SKM-1 (cell line): ENCODE measurements at regions not wholly inside any gene's neighbourhood (a gene's known extent, or its start where the extent isn't known, plus 50 kb on each side); places are given as distances from the start of the nearest gene placed in this dataset.

ENCODE experiments used
- DNase-seq: peaks from one replicate; lab custom pipeline; 2025; ENCODE audit not compliant: unreplicated experiment; lab: John Stamatoyannopoulos, UW

GRCh38 chr14:100399052-100399849 is 76.1 kb downstream of the SLC25A47 start:
- no peak for DNase-seq

DNA sequence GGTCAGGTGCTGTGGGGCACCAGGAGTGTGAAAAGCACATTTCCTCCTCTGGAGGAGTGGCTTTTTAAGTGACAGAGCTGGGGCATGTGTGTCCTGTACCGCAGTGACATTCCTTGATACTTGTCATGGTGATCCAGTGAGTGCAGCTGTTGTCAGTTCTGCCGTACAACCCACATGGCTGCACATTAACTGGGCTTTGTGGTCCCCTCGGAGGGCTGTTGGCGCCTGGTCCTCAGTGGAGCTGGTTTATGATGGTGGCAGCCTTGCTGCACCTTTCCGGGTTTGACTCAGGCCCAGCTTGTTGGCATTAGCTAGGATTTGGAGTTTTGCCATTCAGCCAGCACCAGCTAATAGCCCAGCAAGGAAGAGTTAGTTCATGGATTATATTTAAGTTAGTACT is 77.0 kb downstream of the SLC25A47 start:
- DNase-seq: no peak

DNA sequence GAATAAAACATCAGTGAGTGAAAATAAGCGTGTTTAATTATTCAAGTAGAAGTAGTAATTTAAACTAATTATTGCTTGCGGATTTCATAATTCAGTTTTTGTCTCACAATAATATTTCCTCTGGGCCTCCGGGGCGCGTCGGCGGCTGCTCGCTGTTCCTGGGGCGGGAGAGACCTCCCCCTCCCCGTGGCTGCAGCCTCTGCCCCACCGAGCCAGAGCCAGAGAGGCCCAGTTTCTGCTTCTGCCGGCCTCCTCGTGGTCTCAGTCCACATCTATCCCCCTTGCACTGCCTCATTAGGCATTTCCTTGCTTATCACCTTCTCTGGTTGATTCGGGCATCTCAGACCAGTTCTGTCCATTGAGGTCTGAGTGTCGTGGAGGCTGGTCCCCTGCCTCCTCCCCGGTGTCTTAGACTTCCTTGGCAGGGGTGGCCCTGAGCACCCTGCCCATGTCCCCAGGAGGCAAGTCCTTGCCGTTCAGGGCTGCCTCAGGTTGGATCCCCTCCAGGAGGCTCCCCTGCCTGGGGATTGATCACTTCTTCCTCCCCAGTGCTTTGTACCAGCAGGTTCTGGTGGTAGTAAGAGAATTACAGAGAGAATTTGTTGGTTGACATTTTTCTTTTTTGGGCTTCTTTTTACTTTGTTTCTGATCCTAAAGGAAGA is 78.0 kb downstream of the SLC25A47 start:
- DNase-seq: no peak

- no peak for DNase-seq
Observed at GRCh38 chr14:100401792-100402191, 78.7 kb downstream of the SLC25A47 start.

- DNase-seq: no peak
Observed at GRCh38 chr14:100402631-100403030, 79.5 kb downstream of the SLC25A47 start.

- DNase-seq: no peak
Observed at GRCh38 chr14:100403105-100403504, 80.0 kb downstream of the SLC25A47 start.

DNA sequence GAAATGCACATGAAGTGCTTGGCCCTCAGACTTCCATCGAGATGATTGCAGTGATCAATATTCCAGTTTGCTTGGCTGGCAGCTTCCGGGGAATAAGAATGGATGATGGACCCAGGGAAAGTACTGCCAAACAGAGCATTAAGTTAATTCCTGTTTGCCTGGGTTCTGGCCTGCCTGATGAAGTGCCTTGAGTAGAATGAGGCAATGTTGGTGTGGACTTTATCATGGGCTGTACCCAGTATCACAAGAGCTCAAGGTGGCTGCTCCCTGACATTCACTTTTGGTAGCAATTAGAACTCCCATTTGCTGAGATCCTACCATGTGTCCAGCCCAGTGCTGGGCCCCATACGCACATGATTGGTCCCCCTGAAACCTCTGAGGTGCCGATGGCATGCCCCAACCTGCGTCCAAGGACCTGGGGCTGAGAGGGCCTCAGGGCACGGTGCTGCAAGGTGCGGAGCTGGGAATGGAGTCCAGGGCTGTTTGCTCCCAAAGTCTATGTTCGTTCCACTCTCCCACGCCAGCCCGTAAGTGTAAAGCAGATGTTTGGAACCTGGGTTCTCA is 80.7 kb downstream of the SLC25A47 start:
- DNase-seq: no peak

DNA sequence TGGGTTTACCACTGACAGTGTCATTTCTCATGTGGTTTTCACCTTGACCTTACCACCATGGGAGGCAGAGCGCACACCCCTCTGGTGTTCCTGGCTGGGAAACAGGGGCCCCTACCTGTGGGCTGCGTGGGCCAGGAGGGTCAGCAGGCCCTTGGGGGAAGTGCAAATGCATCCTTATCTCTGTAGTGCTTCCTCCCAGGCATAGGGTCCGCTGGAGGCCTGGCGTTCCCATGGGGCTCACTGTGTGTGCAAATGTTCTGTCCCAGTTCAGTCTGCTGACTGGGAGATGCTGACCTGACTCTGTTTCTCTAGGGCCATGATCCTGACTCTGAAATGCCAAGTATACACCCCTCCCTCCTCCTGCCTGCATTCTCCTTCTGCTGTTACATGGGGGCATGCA is 81.3 kb downstream of the SLC25A47 start:
- DNase-seq: no peak

DNA sequence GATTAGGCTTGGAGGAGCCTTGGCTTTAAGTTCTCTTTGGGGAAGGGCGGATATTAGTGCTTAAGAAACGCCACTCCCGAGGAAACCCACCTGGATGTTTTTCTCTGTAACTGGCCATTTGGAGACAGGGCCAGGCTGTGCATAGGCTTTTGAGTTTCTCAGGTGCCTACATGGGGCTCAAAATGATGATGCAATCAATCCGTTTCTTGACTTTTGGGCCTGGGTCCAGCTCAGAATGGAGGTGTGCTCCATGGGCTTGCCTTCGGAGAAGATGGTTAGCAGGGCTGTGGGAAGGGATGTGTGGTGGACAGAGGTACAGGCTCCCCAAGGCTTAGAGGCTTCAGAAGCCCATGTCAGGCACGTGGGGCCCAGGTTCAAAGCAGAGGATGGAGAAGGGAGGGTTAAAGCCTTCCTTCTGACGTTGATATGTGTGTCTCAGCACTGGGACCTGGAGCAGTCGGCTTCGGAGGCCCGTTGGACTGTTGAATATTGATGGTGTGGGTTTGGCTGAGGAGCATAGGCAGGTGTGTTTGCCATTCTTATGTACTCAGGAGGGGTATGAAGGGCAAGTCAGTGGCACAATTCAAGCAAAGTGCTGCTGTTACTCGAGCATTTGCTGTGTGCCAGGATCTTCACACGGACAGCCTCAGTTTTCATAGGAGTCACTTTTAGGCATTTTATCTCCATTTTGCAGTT is 82.8 kb downstream of the SLC25A47 start:
- no peak for DNase-seq

DNA sequence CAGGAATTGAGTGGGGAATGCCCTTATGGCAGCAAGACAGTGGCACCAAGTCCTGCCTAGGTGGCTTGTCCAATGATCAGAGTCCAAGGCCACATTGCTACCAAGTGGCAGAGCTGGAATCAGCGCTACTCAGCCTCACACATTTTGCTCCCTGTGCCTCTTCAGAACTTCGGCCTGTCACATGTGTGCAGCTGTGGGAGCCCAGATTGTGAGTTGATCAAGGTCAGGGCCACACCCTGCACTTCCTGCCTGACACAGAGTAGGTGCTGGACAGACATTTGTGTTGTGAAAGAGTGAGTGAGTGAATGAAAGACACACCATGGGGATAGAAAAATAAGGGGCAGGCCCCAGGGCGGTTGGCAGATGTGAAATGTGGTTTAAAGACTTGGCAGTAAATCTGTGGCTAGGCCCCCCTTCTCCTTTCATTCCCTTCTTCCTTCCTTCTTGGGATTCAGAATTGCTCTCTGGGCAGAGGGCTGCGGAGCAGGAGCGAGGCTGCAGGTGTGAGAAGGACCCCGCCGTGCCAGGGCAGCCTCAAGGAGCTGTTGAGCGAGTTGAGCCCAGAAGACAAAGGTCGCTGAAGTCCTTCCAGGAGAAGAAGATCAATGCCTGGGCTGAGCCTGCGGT is 83.5 kb downstream of the SLC25A47 start:
- DNase-seq: no peak

GRCh38 chr14:100407376-100408102 is 84.4 kb downstream of the SLC25A47 start:
- no peak for DNase-seq

DNA sequence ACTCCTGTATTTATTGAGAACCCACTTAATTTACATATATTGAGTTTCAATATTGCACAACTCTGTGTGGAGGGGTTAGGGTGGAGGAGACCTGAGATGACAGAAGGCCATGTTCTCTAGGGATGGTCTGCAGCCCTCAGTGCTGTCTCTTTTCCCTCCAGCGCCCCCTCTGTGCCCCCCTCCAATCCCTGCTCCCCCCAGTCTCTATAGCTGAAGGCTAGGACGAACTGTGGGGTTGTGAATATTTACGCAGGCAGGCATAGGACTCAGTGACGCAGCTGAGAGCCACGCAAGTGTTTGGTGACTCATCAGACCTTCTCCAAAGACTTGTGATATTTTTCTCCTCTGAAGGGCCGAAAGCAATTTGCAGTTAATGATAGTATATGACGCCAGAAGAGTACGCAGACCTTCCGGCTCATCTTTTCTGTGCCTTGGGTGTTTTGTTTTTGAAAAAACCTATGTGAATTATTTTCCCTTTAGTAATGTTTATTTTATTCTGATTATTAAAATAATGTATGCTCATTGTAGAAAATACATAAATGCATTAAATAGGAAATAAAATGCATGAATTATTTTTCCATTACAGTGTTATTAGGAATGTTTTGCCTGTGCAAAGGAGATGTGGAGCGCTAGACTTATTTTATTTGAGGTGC is 85.3 kb downstream of the SLC25A47 start:
- DNase-seq: no peak

DNA sequence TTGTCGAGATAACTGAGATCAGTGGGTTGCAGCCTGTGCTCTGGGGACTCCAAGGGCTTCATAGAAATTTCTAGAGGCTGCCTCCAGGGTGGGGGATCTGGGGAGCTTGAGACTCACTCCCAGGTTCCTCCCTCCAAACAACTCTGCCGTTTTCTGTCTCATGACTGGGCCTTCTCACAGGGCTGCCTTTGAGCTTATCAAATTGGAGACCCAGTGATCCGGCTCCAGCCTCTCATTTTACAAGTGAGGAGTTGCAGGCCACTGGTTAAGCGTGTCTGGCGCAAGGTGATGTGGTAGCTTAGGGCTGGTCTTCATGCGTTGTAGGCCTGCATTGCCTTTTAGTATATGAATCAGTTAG is 85.8 kb downstream of the SLC25A47 start:
- no peak for DNase-seq

- no peak for DNase-seq
Observed at GRCh38 chr14:100409651-100410050, 86.5 kb downstream of the SLC25A47 start.

DNA sequence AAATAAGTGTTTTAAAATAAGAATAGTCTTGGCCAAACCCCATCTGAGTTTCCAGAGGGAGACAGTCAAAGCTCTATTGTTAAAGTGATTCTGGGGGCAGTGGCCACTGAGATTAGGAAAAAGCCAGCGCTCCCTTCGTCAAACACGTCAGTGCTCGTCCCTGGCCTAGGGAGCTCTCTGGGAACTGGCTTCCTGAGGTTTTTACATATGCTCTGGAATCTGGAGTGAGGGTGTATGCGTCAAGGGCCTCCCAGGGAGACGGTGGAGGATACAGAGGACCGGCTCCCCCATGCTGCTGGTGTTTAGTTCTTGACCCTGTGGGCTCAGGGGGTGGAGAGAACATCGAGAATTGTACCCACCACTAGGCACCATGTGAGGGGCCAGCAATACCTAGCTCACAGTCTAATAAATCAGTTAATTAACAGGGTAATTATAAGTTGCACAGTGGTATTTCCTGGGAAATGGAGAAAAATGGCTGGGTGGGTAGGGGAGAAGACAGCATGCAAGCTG is 87.0 kb downstream of the SLC25A47 start:
- no peak for DNase-seq

- DNase-seq: no peak
Observed at GRCh38 chr14:100413699-100414098, 90.6 kb downstream of the SLC25A47 start.

DNA sequence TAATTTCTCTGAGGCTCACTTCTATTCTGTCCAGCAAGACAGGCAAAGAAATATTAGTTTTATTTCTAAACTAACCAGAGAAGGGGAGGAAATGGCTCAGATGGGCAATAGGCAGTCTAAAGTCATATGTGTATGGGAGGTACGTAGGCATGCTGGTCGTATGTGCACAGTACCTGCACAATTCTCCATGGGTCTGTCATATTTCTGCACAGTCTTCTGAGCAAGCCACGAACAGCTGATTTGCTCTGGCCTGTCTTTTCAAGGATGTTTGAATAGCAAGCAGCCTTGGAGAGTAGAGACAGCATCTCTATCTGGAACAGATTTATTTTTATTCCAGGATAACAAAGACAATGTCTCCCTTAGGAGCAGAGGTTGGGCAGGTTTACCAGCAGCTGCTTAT is 92.1 kb downstream of the SLC25A47 start:
- DNase-seq: no peak

- DNase-seq: no peak
Observed at GRCh38 chr14:100416081-100416680, 93.0 kb downstream of the SLC25A47 start.
